ENCODE measurements at regions not wholly inside any gene's neighbourhood (a gene's known extent, or its start where the extent isn't known, plus 50 kb on each side); places are given as distances from the start of the nearest gene placed in this dataset.
A peak's percentile ranks its signal among the peaks of the same experiment; 100 is the strongest.
"Not testable (repeated sequence)": the region's sequence is repeated elsewhere in the genome, so short reads cannot be mapped to it uniquely, and the experiment has no call there.

GRCh38 chr13:61901946-61902541 is 486.4 kb upstream of the PCDH20 start:
- TF ChIP-seq, protein P1, sequence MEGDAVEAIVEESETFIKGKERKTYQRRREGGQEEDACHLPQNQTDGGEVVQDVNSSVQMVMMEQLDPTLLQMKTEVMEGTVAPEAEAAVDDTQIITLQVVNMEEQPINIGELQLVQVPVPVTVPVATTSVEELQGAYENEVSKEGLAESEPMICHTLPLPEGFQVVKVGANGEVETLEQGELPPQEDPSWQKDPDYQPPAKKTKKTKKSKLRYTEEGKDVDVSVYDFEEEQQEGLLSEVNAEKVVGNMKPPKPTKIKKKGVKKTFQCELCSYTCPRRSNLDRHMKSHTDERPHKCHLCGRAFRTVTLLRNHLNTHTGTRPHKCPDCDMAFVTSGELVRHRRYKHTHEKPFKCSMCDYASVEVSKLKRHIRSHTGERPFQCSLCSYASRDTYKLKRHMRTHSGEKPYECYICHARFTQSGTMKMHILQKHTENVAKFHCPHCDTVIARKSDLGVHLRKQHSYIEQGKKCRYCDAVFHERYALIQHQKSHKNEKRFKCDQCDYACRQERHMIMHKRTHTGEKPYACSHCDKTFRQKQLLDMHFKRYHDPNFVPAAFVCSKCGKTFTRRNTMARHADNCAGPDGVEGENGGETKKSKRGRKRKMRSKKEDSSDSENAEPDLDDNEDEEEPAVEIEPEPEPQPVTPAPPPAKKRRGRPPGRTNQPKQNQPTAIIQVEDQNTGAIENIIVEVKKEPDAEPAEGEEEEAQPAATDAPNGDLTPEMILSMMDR (conservative IDR thresholded peaks at IDR 0.05; ENCODE audit: low read depth, low read length): no peak
- H3K4me3 ChIP-seq (ENCODE audit: low read depth, low read length): no peak overlapping the region
- no peak for DNase-seq (ENCODE audit: low read depth)

DNA sequence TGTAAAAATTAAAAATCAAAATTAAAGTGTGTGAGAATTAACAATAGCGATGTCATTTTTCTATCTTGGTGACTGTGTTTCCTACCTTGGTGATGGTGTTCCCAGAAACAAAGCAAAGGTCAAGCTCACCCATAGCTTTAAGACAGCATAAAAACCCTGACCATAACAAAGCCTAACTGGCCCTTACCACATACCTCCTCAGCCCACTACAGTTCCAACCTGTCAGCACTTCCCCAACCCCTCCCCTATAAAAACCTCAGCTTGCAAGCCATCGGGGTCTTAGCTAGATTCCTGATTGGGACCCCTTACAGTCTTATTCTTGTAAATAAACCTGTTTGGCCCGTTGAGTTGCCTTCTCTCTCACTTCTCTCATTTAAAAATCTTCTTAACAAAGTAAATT is 484.4 kb upstream of the PCDH20 start:
- DNase-seq (ENCODE audit: low read depth): no peak
- TF ChIP-seq, protein P1 (conservative IDR thresholded peaks at IDR 0.05; ENCODE audit: low read depth, low read length): no peak
- H3K4me3 ChIP-seq (ENCODE audit: low read depth, low read length): no peak overlapping the region

DNA sequence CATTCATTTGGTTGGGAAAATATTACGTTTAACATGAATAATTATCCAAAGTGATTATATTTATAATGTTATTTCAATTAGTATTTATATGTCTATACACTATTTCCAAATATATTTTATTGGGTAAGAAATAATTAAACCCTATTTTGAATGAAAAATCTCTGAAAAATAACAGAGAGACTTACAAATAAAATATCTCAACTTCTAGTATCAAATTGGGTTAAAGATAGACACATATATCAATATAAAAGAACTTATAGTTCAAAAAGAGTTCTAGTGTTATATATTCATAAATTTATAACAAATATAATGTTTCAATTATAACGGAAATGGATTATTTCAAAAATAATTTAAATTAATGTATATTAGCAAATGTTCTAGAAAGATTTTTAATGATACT is 482.6 kb upstream of the PCDH20 start:
- H3K4me3 ChIP-seq (ENCODE audit: low read depth, low read length): no peak overlapping the region
- TF ChIP-seq, protein P1 (conservative IDR thresholded peaks at IDR 0.05; ENCODE audit: low read depth, low read length): no peak
- DNase-seq (ENCODE audit: low read depth): no peak

GRCh38 chr13:61891401-61891800 is 475.8 kb upstream of the PCDH20 start:
- TF ChIP-seq, protein P1 (conservative IDR thresholded peaks at IDR 0.05; ENCODE audit: low read depth, low read length): no peak
- DNase-seq (ENCODE audit: low read depth): no peak
- no peak overlapping the region for H3K4me3 ChIP-seq (ENCODE audit: low read depth, low read length)

DNA sequence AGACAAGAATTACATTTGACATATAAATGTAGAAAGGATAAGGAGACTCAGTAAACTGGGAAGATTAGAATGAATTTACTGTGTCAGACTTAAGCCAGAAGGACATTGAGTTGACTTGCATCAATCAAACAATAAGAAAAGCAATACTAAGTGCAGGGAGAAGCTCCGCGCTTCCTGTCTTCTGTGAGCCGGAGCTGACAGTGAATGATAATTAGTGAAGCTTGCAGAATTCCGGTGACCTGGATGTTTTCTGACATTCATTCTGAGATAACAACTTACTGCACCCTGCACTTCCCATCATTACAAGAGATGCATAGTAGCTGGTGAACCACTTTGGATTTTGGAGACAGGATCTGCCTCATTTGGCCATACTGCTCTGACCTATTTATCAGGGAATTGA is 469.2 kb upstream of the PCDH20 start:
- TF ChIP-seq, protein P1 (conservative IDR thresholded peaks at IDR 0.05; ENCODE audit: low read depth, low read length): no peak
- DNase-seq (ENCODE audit: low read depth): no peak
- no peak overlapping the region for H3K4me3 ChIP-seq (ENCODE audit: low read depth, low read length)

DNA sequence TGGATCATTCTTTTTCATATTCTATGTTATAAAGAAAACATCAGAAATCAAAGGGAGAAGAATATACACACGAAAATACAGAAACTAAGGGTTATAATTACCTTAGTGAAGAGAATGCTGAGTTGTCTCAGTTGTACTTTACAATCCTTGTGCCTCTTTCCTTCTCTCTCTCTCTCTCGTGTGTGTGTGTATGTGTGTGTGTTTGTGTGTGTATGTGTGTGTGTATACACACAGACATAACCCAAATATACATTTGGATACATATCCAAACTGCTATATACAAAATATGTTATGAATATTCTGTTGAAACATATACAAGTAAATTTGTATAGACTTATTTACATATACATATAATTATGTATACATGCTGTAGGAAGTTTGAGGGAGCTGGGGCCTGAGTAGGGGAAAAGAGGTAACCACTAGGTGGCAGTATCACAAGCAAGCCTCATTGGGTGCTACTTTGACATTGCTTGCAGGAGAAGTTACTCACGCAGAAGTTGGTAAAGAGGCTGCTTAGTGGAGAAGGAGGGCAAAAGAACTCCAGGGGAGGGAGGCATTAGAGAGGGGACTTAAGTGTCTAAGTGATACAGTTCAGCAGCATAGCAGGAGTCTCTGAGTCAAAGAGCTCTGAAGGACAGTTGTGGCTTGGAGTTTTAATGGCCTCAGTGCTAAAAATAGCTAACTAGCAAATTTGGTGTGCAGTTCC is 465.1 kb upstream of the PCDH20 start:
- TF ChIP-seq, protein P1 (conservative IDR thresholded peaks at IDR 0.05; ENCODE audit: low read depth, low read length): peak; percentile 81
- no peak overlapping the region for H3K4me3 ChIP-seq (ENCODE audit: low read depth, low read length)
- DNase-seq (ENCODE audit: low read depth): peak; percentile 6

GRCh38 chr13:61878565-61878964 is 462.9 kb upstream of the PCDH20 start:
- not testable (repeated sequence) for H3K4me3 ChIP-seq (ENCODE audit: low read depth, low read length); DNase-seq (ENCODE audit: low read depth)
